ENCODE measurements at regions not wholly inside any gene's neighbourhood (a gene's known extent, or its start where the extent isn't known, plus 50 kb on each side); places are given as distances from the start of the nearest gene placed in this dataset.

- in situ Hi-C loops (cut with HindIII; ENCODE audit: low pct_ligation_motif_present, low pct_unique_long_range_greater_than_20kb, low sequenced_read_pairs): no loop called here
- DNase-seq: no peak
These were observed 734.2 kb upstream of the ALCAM start for GRCh38 chr3:104632521-104632920.

DNA sequence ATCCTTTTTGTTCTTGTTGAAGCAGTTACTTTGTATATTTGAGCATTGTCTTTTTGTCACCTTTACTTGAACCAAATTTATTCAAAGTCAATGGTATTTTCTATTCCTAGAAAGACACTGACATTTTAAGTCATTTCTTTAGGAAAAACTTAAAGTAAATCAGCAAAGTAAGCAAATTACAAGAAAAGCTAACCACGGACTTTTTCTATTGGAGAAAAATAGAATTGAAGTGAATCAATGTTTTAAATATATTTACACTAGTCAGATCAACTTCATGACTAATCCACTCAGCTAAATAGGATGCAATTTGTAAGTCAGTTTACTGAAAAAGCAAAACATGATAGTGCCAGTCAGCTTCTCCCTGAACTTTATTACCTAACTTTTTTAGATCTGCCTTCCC is 733.8 kb upstream of the ALCAM start:
- in situ Hi-C loops (cut with HindIII; ENCODE audit: low pct_ligation_motif_present, low pct_unique_long_range_greater_than_20kb, low sequenced_read_pairs): no loop called here
- DNase-seq: no peak

DNA sequence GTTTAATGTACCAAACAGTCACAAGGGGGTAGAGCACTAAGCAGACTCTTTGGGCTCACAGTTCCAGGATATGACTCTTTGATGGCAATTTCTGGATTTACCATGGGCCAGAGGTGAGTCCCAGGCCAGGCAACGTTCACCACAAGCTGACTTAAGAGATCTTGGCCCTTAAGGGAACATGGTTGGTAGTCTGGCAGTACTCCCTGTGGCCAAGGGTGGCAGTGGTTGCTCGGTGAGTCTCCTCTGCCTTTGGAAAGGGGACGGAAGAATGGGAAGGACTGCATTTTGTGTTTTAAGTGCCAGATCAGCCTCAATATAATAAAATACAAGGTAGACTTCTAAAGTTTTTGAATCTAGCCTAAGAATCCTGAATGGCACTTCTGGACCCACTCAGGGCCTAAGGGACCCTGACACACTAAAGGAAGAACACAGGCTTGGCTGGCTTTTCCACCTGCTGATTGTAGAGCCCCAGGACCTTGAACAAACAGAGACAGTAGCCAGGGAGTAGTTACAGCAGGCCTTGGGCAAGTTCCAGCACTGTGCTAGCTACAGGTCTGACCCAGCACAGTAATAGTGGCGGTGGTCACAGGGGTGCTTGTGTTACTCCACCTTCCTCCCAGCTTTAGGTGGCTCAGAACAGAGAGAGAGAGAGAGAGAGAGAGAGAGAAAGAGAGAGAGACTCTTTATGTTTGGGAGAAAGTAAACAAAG is 730.7 kb upstream of the ALCAM start:
- no peak for DNase-seq
- in situ Hi-C loops (cut with HindIII; ENCODE audit: low pct_ligation_motif_present, low pct_unique_long_range_greater_than_20kb, low sequenced_read_pairs): no loop called here

DNA sequence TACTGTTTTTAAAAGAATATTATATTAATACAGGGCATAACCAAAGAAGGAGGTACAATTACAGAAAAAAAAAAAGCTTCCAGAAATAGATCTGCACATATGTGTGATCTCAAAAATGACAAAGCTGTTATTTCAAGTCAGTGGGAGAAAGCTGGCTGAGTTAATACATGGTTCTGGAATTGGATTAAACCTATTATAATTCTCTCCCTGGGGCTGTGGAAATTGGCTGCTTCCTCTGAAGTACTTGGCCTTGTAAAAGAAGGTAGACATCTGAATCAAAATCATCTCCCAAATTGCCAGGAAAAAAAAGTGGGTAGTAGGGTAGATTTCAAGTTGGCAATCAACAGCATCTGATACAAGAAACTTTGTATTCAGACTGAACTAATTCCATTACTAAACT is 723.9 kb upstream of the ALCAM start:
- DNase-seq: no peak
- in situ Hi-C loops (cut with HindIII; ENCODE audit: low pct_ligation_motif_present, low pct_unique_long_range_greater_than_20kb, low sequenced_read_pairs): no loop called here

DNA sequence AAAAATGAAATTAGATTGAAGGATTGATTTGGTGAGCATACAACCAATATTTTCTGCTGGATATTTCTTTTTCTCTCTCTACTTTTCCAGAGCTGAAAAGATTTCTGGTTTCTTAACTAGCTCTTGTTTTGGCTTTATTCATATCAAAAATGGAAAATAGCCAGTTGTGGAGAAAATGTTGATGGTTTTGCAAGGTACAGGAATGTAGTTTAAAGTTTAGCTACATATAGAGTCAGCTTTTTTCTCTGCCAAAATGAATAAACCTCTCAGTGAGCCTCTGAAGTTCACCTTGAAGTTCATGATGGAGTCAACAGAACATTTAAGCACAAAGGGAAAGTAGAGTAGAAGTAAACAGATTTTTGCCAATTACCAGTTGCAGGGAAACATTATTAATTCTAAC is 720.5 kb upstream of the ALCAM start:
- in situ Hi-C loops (cut with HindIII; ENCODE audit: low pct_ligation_motif_present, low pct_unique_long_range_greater_than_20kb, low sequenced_read_pairs): no loop called here
- no peak for DNase-seq

DNA sequence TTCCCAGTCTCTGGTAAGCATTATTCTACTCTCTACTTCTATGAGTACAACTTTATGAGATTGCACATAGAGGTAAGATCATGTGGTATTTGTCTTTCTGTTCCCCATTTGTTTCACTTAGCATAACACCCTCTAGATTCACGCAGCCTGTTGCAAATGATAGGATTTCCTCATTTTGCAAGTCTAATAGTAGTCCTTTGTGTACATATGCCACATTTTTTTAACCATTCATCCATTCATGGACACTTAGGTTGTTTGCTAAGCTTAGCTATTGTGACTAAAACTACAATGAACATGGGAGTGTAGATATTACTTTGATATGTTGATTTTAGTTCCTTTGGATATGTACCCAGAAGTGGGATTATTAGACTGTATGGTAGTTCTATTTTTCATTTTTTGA is 717.9 kb upstream of the ALCAM start:
- in situ Hi-C loops (cut with HindIII; ENCODE audit: low pct_ligation_motif_present, low pct_unique_long_range_greater_than_20kb, low sequenced_read_pairs): no loop called here
- DNase-seq: no peak

DNA sequence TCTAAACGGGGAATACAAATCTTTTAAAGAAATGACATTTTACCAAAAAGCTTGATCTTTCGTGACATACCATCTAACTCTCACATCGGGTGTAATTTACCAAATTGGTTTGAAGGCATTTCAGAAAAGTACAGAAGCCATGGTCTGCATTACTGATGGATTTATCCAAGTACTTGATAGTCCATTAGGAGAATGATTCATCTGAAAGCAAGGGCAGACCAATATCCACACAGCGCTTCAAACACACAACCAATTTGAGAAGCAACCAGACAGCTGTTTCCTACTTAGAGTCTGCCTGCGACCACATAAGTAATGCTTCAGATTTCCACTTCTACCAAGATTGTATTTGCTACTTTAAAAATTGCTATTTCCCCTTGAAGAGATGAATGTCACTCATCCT is 697.6 kb upstream of the ALCAM start:
- in situ Hi-C loops (cut with HindIII; ENCODE audit: low pct_ligation_motif_present, low pct_unique_long_range_greater_than_20kb, low sequenced_read_pairs): no loop called here
- no peak for DNase-seq

DNA sequence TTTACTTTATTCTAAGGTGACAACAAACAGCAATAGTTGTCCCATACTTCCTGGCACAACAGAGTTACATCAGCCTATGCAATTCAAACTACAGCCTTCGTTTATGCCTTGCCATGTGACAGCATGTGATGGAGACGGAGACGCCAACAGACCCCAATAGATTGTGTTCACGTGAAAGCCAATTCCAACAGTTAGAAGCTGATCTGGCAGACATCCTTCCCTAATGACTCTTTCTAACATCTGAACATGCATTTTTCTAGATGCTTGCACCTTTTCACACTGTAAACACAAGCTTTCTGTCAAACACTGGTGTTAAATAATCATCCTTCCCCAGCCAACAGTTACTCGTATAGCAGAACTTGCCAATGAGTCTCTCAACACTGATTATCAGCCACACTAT is 694.4 kb upstream of the ALCAM start:
- in situ Hi-C loops (cut with HindIII; ENCODE audit: low pct_ligation_motif_present, low pct_unique_long_range_greater_than_20kb, low sequenced_read_pairs): no loop called here
- DNase-seq: no peak

GRCh38 chr3:104673981-104674380 is 692.7 kb upstream of the ALCAM start:
- in situ Hi-C loops (cut with HindIII; ENCODE audit: low pct_ligation_motif_present, low pct_unique_long_range_greater_than_20kb, low sequenced_read_pairs): no loop called here
- no peak for DNase-seq

GRCh38 chr3:104676241-104676640 is 690.5 kb upstream of the ALCAM start:
- DNase-seq: no peak
- in situ Hi-C loops (cut with HindIII; ENCODE audit: low pct_ligation_motif_present, low pct_unique_long_range_greater_than_20kb, low sequenced_read_pairs): no loop called here

GRCh38 chr3:104677932-104678331 is 688.8 kb upstream of the ALCAM start:
- no peak for DNase-seq
- in situ Hi-C loops (cut with HindIII; ENCODE audit: low pct_ligation_motif_present, low pct_unique_long_range_greater_than_20kb, low sequenced_read_pairs): no loop called here

GRCh38 chr3:104685492-104685891 is 681.2 kb upstream of the ALCAM start:
- DNase-seq: no peak
- in situ Hi-C loops (cut with HindIII; ENCODE audit: low pct_ligation_motif_present, low pct_unique_long_range_greater_than_20kb, low sequenced_read_pairs): no loop called here

DNA sequence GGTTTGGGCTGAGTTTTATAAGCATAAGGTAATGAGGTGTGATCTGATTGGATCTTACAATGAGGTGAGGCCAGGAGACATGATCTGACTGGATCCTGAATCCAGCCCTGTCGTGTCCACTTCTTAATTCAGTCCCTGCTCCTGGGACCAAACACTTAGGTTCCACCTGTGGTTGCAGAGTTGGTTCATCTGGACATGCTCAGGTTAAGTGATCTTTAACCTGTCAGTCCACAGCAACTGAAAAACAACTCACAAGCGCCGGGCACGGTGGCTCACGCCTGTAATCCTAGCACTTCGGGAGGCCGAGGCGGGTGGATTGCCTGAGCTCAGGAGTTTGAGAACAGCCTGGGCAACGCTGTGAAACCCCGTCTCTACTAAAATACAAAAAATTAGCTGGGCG is 679.3 kb upstream of the ALCAM start:
- no peak for DNase-seq
- in situ Hi-C loops (cut with HindIII; ENCODE audit: low pct_ligation_motif_present, low pct_unique_long_range_greater_than_20kb, low sequenced_read_pairs): no loop called here

- in situ Hi-C loops (cut with HindIII; ENCODE audit: low pct_ligation_motif_present, low pct_unique_long_range_greater_than_20kb, low sequenced_read_pairs): no loop called here
- no peak for DNase-seq
These were observed 670.2 kb upstream of the ALCAM start for GRCh38 chr3:104696470-104696869.

DNA sequence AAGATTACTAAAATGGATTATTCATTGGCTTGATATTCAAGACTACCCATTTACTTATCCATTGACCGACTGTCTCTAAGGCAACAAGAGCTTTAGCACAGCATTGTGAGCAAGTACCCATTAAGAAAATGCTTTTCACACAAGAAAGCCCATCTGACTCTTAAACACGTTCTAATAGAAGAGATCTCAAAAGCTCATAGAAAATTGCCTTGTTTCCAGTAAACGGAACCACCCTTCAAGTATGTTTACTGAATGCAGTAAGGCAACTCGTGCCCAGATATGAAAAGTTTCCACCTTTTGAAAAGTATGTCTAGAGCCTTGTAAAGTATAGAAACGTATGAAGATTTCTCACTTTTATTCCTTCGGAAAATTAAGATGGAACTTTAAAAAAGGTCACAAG is 655.3 kb upstream of the ALCAM start:
- in situ Hi-C loops (cut with HindIII; ENCODE audit: low pct_ligation_motif_present, low pct_unique_long_range_greater_than_20kb, low sequenced_read_pairs): no loop called here
- DNase-seq: no peak

GRCh38 chr3:104715972-104716371 is 650.7 kb upstream of the ALCAM start:
- DNase-seq: no peak
- in situ Hi-C loops (cut with HindIII; ENCODE audit: low pct_ligation_motif_present, low pct_unique_long_range_greater_than_20kb, low sequenced_read_pairs): no loop called here

DNA sequence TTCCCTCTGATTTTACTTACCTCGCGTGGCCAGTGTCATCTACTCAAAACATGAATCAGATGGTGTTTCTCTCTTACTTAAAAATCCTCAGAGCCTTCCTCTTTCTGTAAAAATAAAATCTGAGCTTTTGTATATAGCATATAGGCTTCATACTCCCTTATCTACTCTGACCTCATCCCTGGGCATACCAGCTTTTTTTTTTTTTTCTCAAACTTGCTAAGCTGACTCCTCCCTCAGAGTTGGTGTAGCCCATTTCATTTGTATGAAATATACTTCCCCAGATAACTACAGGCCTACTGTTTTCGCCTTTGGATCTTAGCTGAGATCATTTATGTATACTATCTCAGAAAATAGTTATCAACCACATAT is 648.9 kb upstream of the ALCAM start:
- in situ Hi-C loops (cut with HindIII; ENCODE audit: low pct_ligation_motif_present, low pct_unique_long_range_greater_than_20kb, low sequenced_read_pairs): no loop called here
- DNase-seq: no peak

DNA sequence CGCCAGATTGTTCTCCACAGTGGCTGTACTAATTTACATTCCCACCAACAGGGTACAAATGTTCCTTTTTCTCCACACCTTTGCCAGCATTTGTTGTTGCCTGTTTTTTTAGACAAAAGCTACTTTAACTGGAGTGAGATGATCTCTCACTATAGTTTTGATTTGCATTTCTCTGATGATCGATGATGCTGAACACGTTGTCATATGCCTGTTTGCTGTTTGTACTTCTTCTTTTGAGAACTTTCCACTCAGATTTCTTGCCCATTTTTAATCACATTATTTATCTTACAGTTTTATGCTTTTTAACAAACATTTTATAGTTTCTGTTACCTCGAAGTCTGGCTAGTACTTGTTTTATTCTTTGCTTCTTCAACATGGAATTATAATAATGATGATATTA is 643.7 kb upstream of the ALCAM start:
- in situ Hi-C loops (cut with HindIII; ENCODE audit: low pct_ligation_motif_present, low pct_unique_long_range_greater_than_20kb, low sequenced_read_pairs): no loop called here
- no peak for DNase-seq

- DNase-seq: no peak
- in situ Hi-C loops (cut with HindIII; ENCODE audit: low pct_ligation_motif_present, low pct_unique_long_range_greater_than_20kb, low sequenced_read_pairs): no loop called here
These were observed 635.6 kb upstream of the ALCAM start for GRCh38 chr3:104731074-104731473.

DNA sequence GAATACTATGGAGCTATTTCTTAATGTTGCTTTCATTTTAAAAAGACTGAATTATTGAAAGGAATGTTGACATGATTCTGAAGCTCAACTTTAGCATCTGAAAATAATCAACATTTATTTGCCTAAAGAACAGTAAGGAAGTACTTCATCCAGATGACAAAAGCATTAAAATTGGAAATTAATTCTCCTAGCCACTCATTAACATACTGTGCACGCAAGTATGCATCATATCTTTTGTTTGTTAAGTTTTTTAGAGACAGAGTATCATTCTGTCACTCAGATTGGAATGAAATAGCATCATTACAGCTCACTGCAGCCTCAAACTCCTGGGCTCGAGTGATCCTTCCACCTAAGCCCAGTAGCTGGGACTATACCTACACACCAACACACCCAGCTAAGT is 632.1 kb upstream of the ALCAM start:
- no peak for DNase-seq
- in situ Hi-C loops (cut with HindIII; ENCODE audit: low pct_ligation_motif_present, low pct_unique_long_range_greater_than_20kb, low sequenced_read_pairs): no loop called here

- in situ Hi-C loops (cut with HindIII; ENCODE audit: low pct_ligation_motif_present, low pct_unique_long_range_greater_than_20kb, low sequenced_read_pairs): no loop called here
These were observed 631.0 kb upstream of the ALCAM start for GRCh38 chr3:104735691-104736090.

More at GRCh38 chr3:104735691-104736090, 631.0 kb upstream of the ALCAM start:
- no peak for DNase-seq
